Testis (tissue), 2 donors: ENCODE measurements at regions not wholly inside any gene's neighbourhood (a gene's known extent, or its start where the extent isn't known, plus 50 kb on each side); places are given as distances from the start of the nearest gene placed in this dataset.

Experiments
- CTCF ChIP-seq, 3 experiments: fragments of 450-650 bp in 2 of 3; fragments of 200-600 bp in 1 of 3; sonication (generic) in 1 of 3; IDR thresholded peaks; one replicate each; pipeline ENCODE4 v1.5.1; 2016 to 2019; ENCODE audit warnings: antibody characterized with exemption in 3 of 3, mild to moderate bottlenecking in 2 of 3, moderate library complexity in 1 of 3
- POLR2A ChIP-seq: fragments of 450-650 bp; IDR thresholded peaks from one replicate; pipeline ENCODE4 v1.6.1; 2017; ENCODE audit warnings: antibody characterized with exemption, mild to moderate bottlenecking, moderate library complexity

- TF ChIP-seq CTCF (IDR thresholded peaks at IDR 0.05) (no peak), POLR2A (no peak)
Observed at GRCh38 chr18:64288432-64288831, 139.5 kb upstream of the LINC00305 start.
